Cardiac muscle cell (in vitro differentiated cells and primary cell): ENCODE measurements at regions not wholly inside any gene's neighbourhood (a gene's known extent, or its start where the extent isn't known, plus 50 kb on each side); places are given as distances from the start of the nearest gene placed in this dataset.

Source experiments
- DNase-seq, 2 donors: peaks; one replicate each; pipeline versions ENCODE4 v3.0.0 to v3.0.0-alpha.2; 2010 to 2017; ENCODE audit warnings: low read depth in 1 of 2, low spot score in 1 of 2
- H3K27ac ChIP-seq: fragments of 200-600 bp; sonication (generic); 2 replicates; pipeline ENCODE4 v1.5.1; 2016
- H3K27me3 ChIP-seq: fragments of 200-600 bp; sonication (generic); 2 replicates; pipeline ENCODE4 v1.6.0; 2016; ENCODE audit warnings: control low read depth
- H3K36me3 ChIP-seq: fragments of 200-600 bp; sonication (generic); 2 replicates; pipeline ENCODE4 v1.5.1; 2016; ENCODE audit warnings: control low read depth
- H3K4me1 ChIP-seq: fragments of 200-600 bp; sonication (generic); 2 replicates; pipeline ENCODE4 v1.8.1; 2017; ENCODE audit warnings: low read depth, mild to moderate bottlenecking, mixed run types
- H3K4me3 ChIP-seq: fragments of 200-600 bp; sonication (generic); 2 replicates; pipeline ENCODE4 v1.5.1; 2016; ENCODE audit warnings: mild to moderate bottlenecking
- H3K9me3 ChIP-seq: fragments of 200-600 bp; sonication (generic); 2 replicates; pipeline ENCODE4 v1.5.1; 2017; ENCODE audit warnings: low read depth, mild to moderate bottlenecking, control low read depth
- CTCF ChIP-seq: IDR thresholded peaks from 2 replicates; pipeline ENCODE4 v1.5.1; 2012; ENCODE audit warnings: low read depth, mild to moderate bottlenecking, low read length

GRCh38 chr5:77569409-77569808 lies 69.1 kb downstream of the OTP start:
- peak in 1 of 2 donors; percentile 21 for DNase-seq
- no peak for TF ChIP-seq CTCF
- Histone ChIP-seq H3K4me1 (no peaks in the 10 kb centered on the region), H3K9me3 (no peaks in the 10 kb centered on the region), H3K4me3 (no peak overlapping the region), H3K36me3 (no peaks in the 10 kb centered on the region), H3K27me3 (peaks cover 59% of the 10 kb centered on the region), H3K27ac (no peak overlapping the region)

- no peak overlapping the region for H3K4me3 ChIP-seq
- H3K4me1 ChIP-seq: no peaks in the 10 kb centered on the region
- H3K9me3 ChIP-seq: no peaks in the 10 kb centered on the region
- H3K27me3 ChIP-seq: peaks cover 62% of the 10 kb centered on the region
- H3K36me3 ChIP-seq: no peaks in the 10 kb centered on the region
- no peak overlapping the region for H3K27ac ChIP-seq
- DNase-seq: no peak
- TF ChIP-seq CTCF: no peak
These were observed 70.0 kb downstream of the OTP start for GRCh38 chr5:77568555-77568954.

DNA sequence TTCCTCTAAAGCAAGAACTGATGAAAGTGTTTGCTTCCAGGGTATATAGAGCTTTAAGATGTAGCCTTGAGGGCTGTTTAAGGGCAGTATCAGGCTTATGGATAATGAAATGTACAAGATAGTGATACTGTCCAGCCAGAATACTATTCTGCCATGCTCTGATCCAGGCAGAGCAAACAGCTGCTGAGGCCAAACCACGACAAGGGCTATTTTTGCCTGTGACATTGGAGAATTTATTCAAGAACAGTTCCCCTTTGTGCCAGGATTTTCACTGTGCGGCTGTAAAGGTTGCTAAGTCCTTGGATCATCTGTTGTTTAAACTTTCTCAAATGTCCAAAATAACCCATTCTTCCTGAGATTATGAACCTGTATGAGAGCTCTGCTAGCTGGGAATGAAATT lies 70.4 kb downstream of the OTP start:
- Histone ChIP-seq H3K4me1 (no peaks in the 10 kb centered on the region), H3K9me3 (no peaks in the 10 kb centered on the region), H3K36me3 (no peaks in the 10 kb centered on the region), H3K27ac (no peak overlapping the region), H3K27me3 (peaks cover 64% of the 10 kb centered on the region), H3K4me3 (no peak overlapping the region)
- DNase-seq: no peak
- TF ChIP-seq CTCF: no peak

DNA sequence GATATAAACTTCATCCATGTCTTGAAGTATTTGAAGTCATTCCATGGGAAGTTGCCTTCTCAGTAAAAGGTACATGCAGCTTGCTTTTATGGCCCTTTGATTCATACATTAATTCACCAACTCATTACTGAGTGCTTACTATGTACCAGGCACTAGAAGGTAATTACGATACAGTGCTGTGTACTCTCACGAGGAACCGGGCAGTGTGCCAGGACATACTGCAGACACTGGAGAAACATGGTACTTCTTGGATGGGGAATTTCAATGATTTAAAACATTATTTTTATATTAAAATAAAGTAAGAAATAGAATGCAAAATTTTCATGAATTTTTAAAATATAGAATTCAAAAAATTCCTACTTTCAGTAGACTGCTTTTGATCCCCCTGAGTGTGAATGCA lies 71.4 kb upstream of the WDR41 start:
- Histone ChIP-seq H3K9me3 (no peaks in the 10 kb centered on the region), H3K4me3 (no peak overlapping the region), H3K27ac (no peak overlapping the region), H3K36me3 (no peaks in the 10 kb centered on the region), H3K4me1 (no peaks in the 10 kb centered on the region), H3K27me3 (peaks cover 41% of the 10 kb centered on the region)
- no peak for TF ChIP-seq CTCF
- DNase-seq: peak in 1 of 2 donors; percentile 4

- Histone ChIP-seq H3K27ac (no peak overlapping the region), H3K4me1 (no peaks in the 10 kb centered on the region), H3K9me3 (no peaks in the 10 kb centered on the region), H3K4me3 (no peak overlapping the region), H3K36me3 (no peaks in the 10 kb centered on the region), H3K27me3 (peaks cover 33% of the 10 kb centered on the region)
- no peak for TF ChIP-seq CTCF
- DNase-seq: peak in 1 of 2 donors; percentile 3
These were observed 69.8 kb upstream of the WDR41 start for GRCh38 chr5:77561965-77562364.

DNA sequence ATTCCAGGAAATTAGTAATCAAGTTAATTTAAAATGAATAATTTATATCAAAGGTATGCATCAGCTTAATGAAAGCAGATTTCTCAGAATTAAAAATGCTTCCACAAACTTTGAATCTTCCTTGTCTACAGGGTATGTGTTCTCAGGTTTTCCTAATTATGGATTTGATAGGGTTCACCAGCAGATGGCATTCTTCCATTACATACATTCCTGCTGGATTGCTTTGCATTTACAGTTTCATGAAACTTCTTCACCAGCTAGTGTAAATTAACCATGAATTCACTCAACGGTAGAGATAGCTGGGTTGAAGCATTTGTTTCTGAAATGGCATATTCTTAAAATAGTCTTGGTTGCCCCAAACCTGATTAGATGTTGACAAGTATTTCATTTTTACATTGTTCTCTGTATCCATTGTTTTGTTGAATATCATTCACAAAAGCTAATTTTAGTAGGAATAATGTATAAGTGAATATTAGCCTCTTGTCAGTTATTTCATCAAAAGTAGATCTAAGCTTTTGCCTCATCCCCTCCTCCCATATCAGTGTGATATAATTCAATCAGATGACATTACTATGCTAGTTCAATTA lies 68.7 kb upstream of the WDR41 start:
- Histone ChIP-seq H3K4me1 (no peaks in the 10 kb centered on the region), H3K36me3 (no peaks in the 10 kb centered on the region), H3K27me3 (peaks cover 30% of the 10 kb centered on the region), H3K4me3 (no peak overlapping the region), H3K9me3 (no peaks in the 10 kb centered on the region), H3K27ac (no peak overlapping the region)
- peak; percentile 65 to 71 for DNase-seq
- peak; percentile 58 for TF ChIP-seq CTCF
